Activated CD8-positive, alpha-beta T cell treated with anti-CD3 and anti-CD28 coated beads, Interleukin-2, amount 10 ng/mL, durations not matched to agents 7 days and 5 days (primary cell): ENCODE measurements at regions not wholly inside any gene's neighbourhood (a gene's known extent, or its start where the extent isn't known, plus 50 kb on each side); places are given as distances from the start of the nearest gene placed in this dataset.

Experiments
- ATAC-seq: fragments of 150-1000 bp; cut with Tn5 transposase; one replicate; pipeline ENCODE4 v1.10.0; 2021; ENCODE audit warnings: moderate library complexity
- CTCF ChIA-PET: fragments of 350-600 bp; sonication (Branson Sonifier 250); formaldehyde crosslinking; loops from one replicate; lab custom pipeline; 2021; ENCODE audit warnings: antibody characterized with exemption; lab: Charles Lee
- POLR2A ChIA-PET: fragments of 350-600 bp; sonication (Branson Sonifier 250); formaldehyde crosslinking; loops from one replicate; lab custom pipeline; 2021; ENCODE audit warnings: antibody characterized with exemption; lab: Charles Lee
- DNase-seq: peaks from one replicate; pipeline ENCODE4 v3.0.0-alpha.2; 2020
- H3K27ac Mint-ChIP-seq: one replicate; pipeline ENCODE4 v1.8.0; 2021; ENCODE audit warnings: mild to moderate bottlenecking, mixed read lengths
- H3K27me3 Mint-ChIP-seq: one replicate; pipeline ENCODE4 v1.8.0; 2021; ENCODE audit warnings: low read depth, mixed read lengths
- H3K36me3 Mint-ChIP-seq: one replicate; pipeline ENCODE4 v1.8.0; 2021; ENCODE audit warnings: low read depth, mixed read lengths
- H3K4me1 Mint-ChIP-seq: one replicate; pipeline ENCODE4 v1.8.0; 2021; ENCODE audit warnings: low read depth, mixed read lengths
- H3K4me3 Mint-ChIP-seq: one replicate; pipeline ENCODE4 v1.8.0; 2021; ENCODE audit warnings: mild to moderate bottlenecking, mixed read lengths
- H3K9me3 Mint-ChIP-seq: one replicate; pipeline ENCODE4 v1.8.0; 2022; ENCODE audit warnings: mixed read lengths; ENCODE audit not compliant: insufficient read depth

GRCh38 chr3:159609625-159610024, 379.0 kb upstream of the IL12A start:
- H3K9me3 Mint-ChIP-seq: no peaks in the 10 kb centered on the region
- no peaks in the 10 kb centered on the region for H3K36me3 Mint-ChIP-seq
- ChIA-PET CTCF (no interaction called here), POLR2A (no interaction called here)
- DNase-seq (no peak), ATAC-seq (no peak)
- H3K4me1 Mint-ChIP-seq: no peaks in the 10 kb centered on the region
- no peaks in the 10 kb centered on the region for H3K27me3 Mint-ChIP-seq
- H3K4me3 Mint-ChIP-seq: no peak overlapping the region
- H3K27ac Mint-ChIP-seq: no peak overlapping the region

GRCh38 chr3:159616234-159616825, 372.3 kb upstream of the IL12A start:
- H3K36me3 Mint-ChIP-seq: no peaks in the 10 kb centered on the region

GRCh38 chr3:159619341-159619885, 369.2 kb upstream of the IL12A start:
- H3K27me3 Mint-ChIP-seq: no peaks in the 10 kb centered on the region
- ChIA-PET CTCF (no interaction called here), POLR2A (no interaction called here)
- H3K27ac Mint-ChIP-seq: no peak overlapping the region
- no peaks in the 10 kb centered on the region for H3K4me1 Mint-ChIP-seq
- H3K4me3 Mint-ChIP-seq: no peak overlapping the region
- H3K36me3 Mint-ChIP-seq: no peaks in the 10 kb centered on the region
- ATAC-seq (no peak), DNase-seq (no peak)
- no peaks in the 10 kb centered on the region for H3K9me3 Mint-ChIP-seq

More at GRCh38 chr3:159616234-159616825, 372.3 kb upstream of the IL12A start:
- H3K9me3 Mint-ChIP-seq: no peaks in the 10 kb centered on the region
- no peaks in the 10 kb centered on the region for H3K4me1 Mint-ChIP-seq
- no peaks in the 10 kb centered on the region for H3K27me3 Mint-ChIP-seq
- CTCF ChIA-PET: no interaction called here
- H3K4me3 Mint-ChIP-seq: no peak overlapping the region
- H3K27ac Mint-ChIP-seq: no peak overlapping the region
- ATAC-seq (no peak), DNase-seq (no peak)
- POLR2A ChIA-PET: no interaction called here

- ATAC-seq: no peak
- POLR2A ChIA-PET: no interaction called here
- Mint-ChIP-seq H3K4me1 (no peaks in the 10 kb centered on the region), H3K4me3 (no peak overlapping the region), H3K9me3 (no peaks in the 10 kb centered on the region), H3K36me3 (no peaks in the 10 kb centered on the region), H3K27ac (no peak overlapping the region), H3K27me3 (no peaks in the 10 kb centered on the region)
- CTCF ChIA-PET: no interaction called here
- no peak for DNase-seq
Measured at GRCh38 chr3:159620281-159620680, 368.4 kb upstream of the IL12A start.

- no peaks in the 10 kb centered on the region for H3K27me3 Mint-ChIP-seq
- H3K27ac Mint-ChIP-seq: no peak overlapping the region
- ChIA-PET CTCF (no interaction called here), POLR2A (no interaction called here)
- H3K4me3 Mint-ChIP-seq: no peak overlapping the region
- H3K36me3 Mint-ChIP-seq: no peaks in the 10 kb centered on the region
- H3K4me1 Mint-ChIP-seq: no peaks in the 10 kb centered on the region
- no peaks in the 10 kb centered on the region for H3K9me3 Mint-ChIP-seq
- ATAC-seq: no peak
- no peak for DNase-seq
Measured at GRCh38 chr3:159620873-159621272, 367.8 kb upstream of the IL12A start.

- CTCF ChIA-PET: no interaction called here
- H3K9me3 Mint-ChIP-seq: no peaks in the 10 kb centered on the region
- H3K27ac Mint-ChIP-seq: no peak overlapping the region
- DNase-seq (no peak), ATAC-seq (no peak)
- POLR2A ChIA-PET: no interaction called here
- H3K4me3 Mint-ChIP-seq: no peak overlapping the region
- H3K36me3 Mint-ChIP-seq: no peaks in the 10 kb centered on the region
- H3K4me1 Mint-ChIP-seq: no peaks in the 10 kb centered on the region
- no peaks in the 10 kb centered on the region for H3K27me3 Mint-ChIP-seq
Measured at GRCh38 chr3:159624616-159625015, 364.0 kb upstream of the IL12A start.

- Mint-ChIP-seq H3K27ac (no peak overlapping the region), H3K4me1 (no peaks in the 10 kb centered on the region), H3K4me3 (no peak overlapping the region), H3K36me3 (no peaks in the 10 kb centered on the region), H3K9me3 (no peaks in the 10 kb centered on the region), H3K27me3 (no peaks in the 10 kb centered on the region)
- POLR2A ChIA-PET: no interaction called here
- no peak for DNase-seq
- CTCF ChIA-PET: no interaction called here
- no peak for ATAC-seq
Measured at GRCh38 chr3:159625594-159625993, 363.0 kb upstream of the IL12A start.

- Mint-ChIP-seq H3K4me3 (no peak overlapping the region), H3K36me3 (no peaks in the 10 kb centered on the region), H3K4me1 (no peaks in the 10 kb centered on the region), H3K27ac (no peak overlapping the region), H3K27me3 (no peaks in the 10 kb centered on the region), H3K9me3 (no peaks in the 10 kb centered on the region)
- ATAC-seq: no peak
- no peak for DNase-seq
- CTCF ChIA-PET: no interaction called here
- POLR2A ChIA-PET: no interaction called here
Measured at GRCh38 chr3:159626598-159626997, 362.0 kb upstream of the IL12A start.

GRCh38 chr3:159627229-159627628, 361.4 kb upstream of the IL12A start:
- Mint-ChIP-seq H3K27me3 (no peaks in the 10 kb centered on the region), H3K36me3 (no peaks in the 10 kb centered on the region), H3K4me3 (no peak overlapping the region), H3K4me1 (no peaks in the 10 kb centered on the region), H3K27ac (no peak overlapping the region), H3K9me3 (no peaks in the 10 kb centered on the region)
- ATAC-seq: no peak
- ChIA-PET POLR2A (no interaction called here), CTCF (no interaction called here)
- no peak for DNase-seq

GRCh38 chr3:159627634-159628033, 361.0 kb upstream of the IL12A start:
- ChIA-PET POLR2A (no interaction called here), CTCF (no interaction called here)
- H3K27ac Mint-ChIP-seq: no peak overlapping the region
- H3K4me1 Mint-ChIP-seq: no peaks in the 10 kb centered on the region
- H3K36me3 Mint-ChIP-seq: no peaks in the 10 kb centered on the region
- H3K4me3 Mint-ChIP-seq: no peak overlapping the region
- ATAC-seq (no peak), DNase-seq (no peak)
- H3K27me3 Mint-ChIP-seq: no peaks in the 10 kb centered on the region
- H3K9me3 Mint-ChIP-seq: no peaks in the 10 kb centered on the region

GRCh38 chr3:159629329-159630084, 359.1 kb upstream of the IL12A start:
- no peaks in the 10 kb centered on the region for H3K27me3 Mint-ChIP-seq
- DNase-seq (no peak), ATAC-seq (no peak)
- no peaks in the 10 kb centered on the region for H3K4me1 Mint-ChIP-seq
- H3K27ac Mint-ChIP-seq: no peak overlapping the region
- H3K4me3 Mint-ChIP-seq: no peak overlapping the region
- POLR2A ChIA-PET: no interaction called here
- CTCF ChIA-PET: no interaction called here
- H3K36me3 Mint-ChIP-seq: no peaks in the 10 kb centered on the region
- no peaks in the 10 kb centered on the region for H3K9me3 Mint-ChIP-seq

- H3K27me3 Mint-ChIP-seq: no peaks in the 10 kb centered on the region
- H3K36me3 Mint-ChIP-seq: no peaks in the 10 kb centered on the region
- CTCF ChIA-PET: no interaction called here
- H3K27ac Mint-ChIP-seq: no peak overlapping the region
- POLR2A ChIA-PET: no interaction called here
- no peaks in the 10 kb centered on the region for H3K4me1 Mint-ChIP-seq
- DNase-seq (no peak), ATAC-seq (no peak)
- H3K4me3 Mint-ChIP-seq: no peak overlapping the region
- no peaks in the 10 kb centered on the region for H3K9me3 Mint-ChIP-seq
Measured at GRCh38 chr3:159631226-159631625, 357.4 kb upstream of the IL12A start.
